ENCODE measurements at regions not wholly inside any gene's neighbourhood (a gene's known extent, or its start where the extent isn't known, plus 50 kb on each side); places are given as distances from the start of the nearest gene placed in this dataset.

GRCh38 chr12:92468358-92469020 is 234.3 kb upstream of the PLEKHG7 start:
- DNase-seq (ENCODE audit: low read depth): peak; percentile 3

- peak; percentile 3 for DNase-seq (ENCODE audit: low read depth)
These were observed 234.9 kb upstream of the PLEKHG7 start for GRCh38 chr12:92467886-92468285.

- no peak for DNase-seq (ENCODE audit: low read depth)
These were observed 236.1 kb upstream of the PLEKHG7 start for GRCh38 chr12:92466391-92467305.

- DNase-seq (ENCODE audit: low read depth): no peak
These were observed 236.9 kb upstream of the PLEKHG7 start for GRCh38 chr12:92465786-92466295.

- DNase-seq (ENCODE audit: low read depth): no peak
These were observed 237.9 kb upstream of the PLEKHG7 start for GRCh38 chr12:92464911-92465310.

- DNase-seq (ENCODE audit: low read depth): no peak
These were observed 239.6 kb upstream of the PLEKHG7 start for GRCh38 chr12:92463171-92463570.

GRCh38 chr12:92462527-92462926 is 240.3 kb upstream of the PLEKHG7 start:
- DNase-seq (ENCODE audit: low read depth): no peak

GRCh38 chr12:92462049-92462448 is 240.7 kb upstream of the PLEKHG7 start:
- DNase-seq (ENCODE audit: low read depth): peak; percentile 32

- DNase-seq (ENCODE audit: low read depth): no peak
These were observed 242.9 kb upstream of the PLEKHG7 start for GRCh38 chr12:92459850-92460249.

GRCh38 chr12:92458996-92459395 is 243.8 kb upstream of the PLEKHG7 start:
- DNase-seq (ENCODE audit: low read depth): no peak

GRCh38 chr12:92457458-92458180 is 245.2 kb upstream of the PLEKHG7 start:
- peak; percentile 59 for DNase-seq (ENCODE audit: low read depth)

- no peak for DNase-seq (ENCODE audit: low read depth)
These were observed 250.0 kb upstream of the PLEKHG7 start for GRCh38 chr12:92452763-92453162.

GRCh38 chr12:92446083-92446460 is 256.7 kb upstream of the PLEKHG7 start:
- DNase-seq (ENCODE audit: low read depth): no peak

GRCh38 chr12:92445253-92446082 is 257.3 kb upstream of the PLEKHG7 start:
- DNase-seq (ENCODE audit: low read depth): no peak

- no peak for DNase-seq (ENCODE audit: low read depth)
These were observed 258.0 kb upstream of the PLEKHG7 start for GRCh38 chr12:92444763-92445162.

- peak; percentile 92 for DNase-seq (ENCODE audit: low read depth)
These were observed 260.0 kb upstream of the PLEKHG7 start for GRCh38 chr12:92442782-92443181.

- no peak for DNase-seq (ENCODE audit: low read depth)
These were observed 262.7 kb upstream of the PLEKHG7 start for GRCh38 chr12:92440072-92440471.

GRCh38 chr12:92439420-92439805 is 263.4 kb upstream of the PLEKHG7 start:
- peak; percentile 69 for DNase-seq (ENCODE audit: low read depth)

- no peak for DNase-seq (ENCODE audit: low read depth)
These were observed 264.0 kb upstream of the PLEKHG7 start for GRCh38 chr12:92438641-92439419.

- DNase-seq (ENCODE audit: low read depth): no peak
These were observed 265.3 kb upstream of the PLEKHG7 start for GRCh38 chr12:92437452-92437851.

Measured in HT1080 (cell line).